ENCODE measurements at regions not wholly inside any gene's neighbourhood (a gene's known extent, or its start where the extent isn't known, plus 50 kb on each side); places are given as distances from the start of the nearest gene placed in this dataset.

GRCh38 chr5:165620394-165620793 lies 2115.0 kb downstream of the MAT2B start:
- TF ChIP-seq CTCF (IDR thresholded peaks at IDR 0.05) (no peak), POLR2A (IDR thresholded peaks at IDR 0.05) (no peak)
